ENCODE measurements at regions not wholly inside any gene's neighbourhood (a gene's known extent, or its start where the extent isn't known, plus 50 kb on each side); places are given as distances from the start of the nearest gene placed in this dataset.

- TF ChIP-seq CTCF (conservative IDR thresholded peaks at IDR 0.05 in 1 of 2, IDR thresholded peaks at IDR 0.05 in 1 of 2; ENCODE audit: low read depth in 1 of 2, low read length in 2 of 2) (no peak), EZH2 (IDR thresholded peaks at IDR 0.05; ENCODE audit: low read length, missing control alignments) (no peak)
These were observed 280.4 kb downstream of the RAP2B start for GRCh38 chr3:153442386-153442785.

Data from fibroblast of lung (primary cell).